Fibroblast of lung (primary cell): ENCODE measurements at regions not wholly inside any gene's neighbourhood (a gene's known extent, or its start where the extent isn't known, plus 50 kb on each side); places are given as distances from the start of the nearest gene placed in this dataset.

Source experiments
- DNase-seq, 2 donors: peaks; one replicate each; pipeline versions ENCODE4 v3.0.0 to v3.0.0-alpha.2; 2010; ENCODE audit warnings: low read depth in 2 of 2
- H2AFZ ChIP-seq: 2 replicates; pipeline ENCODE4 v1.5.1; 2012; ENCODE audit warnings: low read length, control low read depth, inconsistent platforms
- H3K27ac ChIP-seq: 2 replicates; pipeline ENCODE4 v1.5.1; 2011; ENCODE audit warnings: low read length, control low read depth; ENCODE audit not compliant: insufficient read depth
- H3K27me3 ChIP-seq: 2 replicates; pipeline ENCODE4 v1.5.1; 2011; ENCODE audit warnings: mild to moderate bottlenecking, low read length; ENCODE audit not compliant: control insufficient read depth, insufficient read depth
- H3K36me3 ChIP-seq: 2 replicates; pipeline ENCODE4 v1.5.1; 2011; ENCODE audit warnings: low read length; ENCODE audit not compliant: control insufficient read depth, insufficient read depth
- H3K4me1 ChIP-seq: 2 replicates; pipeline ENCODE4 v1.5.1; 2011; ENCODE audit warnings: low read length; ENCODE audit not compliant: control insufficient read depth, insufficient read depth; ENCODE audit errors: extremely low read depth
- H3K4me2 ChIP-seq: 2 replicates; pipeline ENCODE4 v1.5.1; 2011; ENCODE audit warnings: low read length, control low read depth; ENCODE audit not compliant: insufficient read depth; ENCODE audit errors: extremely low read depth
- H3K4me3 ChIP-seq, 4 experiments: fragments of 200-600 bp in 1 of 4; sonication (generic) in 1 of 4; replicated peaks in 1 of 4; 2 replicates each; pipeline ENCODE4 v1.5.1; 2011 to 2016; ENCODE audit warnings: low read length in 4 of 4, low read depth in 3 of 4, mild to moderate bottlenecking in 3 of 4, control low read depth in 2 of 4, inconsistent platforms in 1 of 4, mixed read lengths in 1 of 4; ENCODE audit not compliant: insufficient read depth in 1 of 4; ENCODE audit errors: control extremely low read depth in 1 of 4
- H3K79me2 ChIP-seq: 2 replicates; pipeline ENCODE4 v1.5.1; 2012; ENCODE audit warnings: mild to moderate bottlenecking, low read length, inconsistent platforms; ENCODE audit not compliant: control insufficient read depth, insufficient read depth
- H3K9ac ChIP-seq: 2 replicates; pipeline ENCODE4 v1.5.1; 2011; ENCODE audit warnings: mild to moderate bottlenecking, low read length, control low read depth; ENCODE audit not compliant: insufficient read depth
- H3K9me3 ChIP-seq: 2 replicates; pipeline ENCODE4 v1.5.1; 2012; ENCODE audit warnings: low read depth, low read length; ENCODE audit not compliant: control insufficient read depth, insufficient read depth
- H4K20me1 ChIP-seq: 2 replicates; pipeline ENCODE4 v1.5.1; 2011; ENCODE audit warnings: low read length; ENCODE audit not compliant: control insufficient read depth, insufficient read depth; ENCODE audit errors: extremely low read depth
- EZH2 ChIP-seq: IDR thresholded peaks from 2 replicates; pipeline ENCODE4 v1.5.1; 2012; ENCODE audit warnings: low read length, control low read depth, mild to moderate bottlenecking; ENCODE audit errors: missing control alignments
- TF ChIP-seq, protein P1 (sequence below), 2 donors: IDR thresholded peaks in 1 of 2; conservative IDR thresholded peaks in 1 of 2; 1 replicate in 1 of 2; 2 replicates in 1 of 2; pipeline ENCODE4 v1.5.1; 2011 to 2012; ENCODE audit warnings: low read length in 2 of 2, control low read depth in 1 of 2, inconsistent platforms in 1 of 2, low read depth in 1 of 2, mild to moderate bottlenecking in 1 of 2

DNA sequence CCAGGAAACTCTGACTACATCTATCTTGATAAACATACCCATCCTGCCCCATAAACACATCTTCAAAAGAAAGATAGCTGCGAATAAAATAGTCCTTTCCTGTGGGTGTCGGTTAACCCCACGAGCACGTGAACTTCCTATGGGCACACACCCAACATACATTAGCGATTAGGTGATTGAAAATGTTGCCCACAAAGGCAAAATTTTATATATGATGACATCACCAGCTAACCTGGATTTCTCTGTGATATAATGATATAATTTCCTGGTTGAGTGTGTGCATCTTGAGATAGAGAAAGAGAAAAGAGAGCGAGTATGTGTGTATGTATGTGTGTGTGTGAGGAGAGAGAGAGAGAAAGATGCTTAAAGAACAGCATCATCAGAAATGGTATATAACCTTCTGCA lies 296.1 kb downstream of the PTPRC start:
- Histone ChIP-seq H3K79me2 (peaks cover 67% of the 10 kb centered on the region), H2AFZ (no peak overlapping the region), H3K27me3 (no peaks in the 10 kb centered on the region), H3K9ac (peak overlapping the region; percentile 1), H3K4me2 (peak overlapping the region; percentile 73), H3K4me3 (peak overlapping the region; percentile 51 to 90 (median 78)), H3K36me3 (no peaks in the 10 kb centered on the region), H4K20me1 (no peaks in the 10 kb centered on the region), H3K27ac (peak overlapping the region; percentile 27), H3K4me1 (peaks cover 3% of the 10 kb centered on the region), H3K9me3 (no peaks in the 10 kb centered on the region)
- peak in 1 of 2 donors; percentile 68 for DNase-seq
- TF ChIP-seq EZH2: no peak
- TF ChIP-seq, protein P1, sequence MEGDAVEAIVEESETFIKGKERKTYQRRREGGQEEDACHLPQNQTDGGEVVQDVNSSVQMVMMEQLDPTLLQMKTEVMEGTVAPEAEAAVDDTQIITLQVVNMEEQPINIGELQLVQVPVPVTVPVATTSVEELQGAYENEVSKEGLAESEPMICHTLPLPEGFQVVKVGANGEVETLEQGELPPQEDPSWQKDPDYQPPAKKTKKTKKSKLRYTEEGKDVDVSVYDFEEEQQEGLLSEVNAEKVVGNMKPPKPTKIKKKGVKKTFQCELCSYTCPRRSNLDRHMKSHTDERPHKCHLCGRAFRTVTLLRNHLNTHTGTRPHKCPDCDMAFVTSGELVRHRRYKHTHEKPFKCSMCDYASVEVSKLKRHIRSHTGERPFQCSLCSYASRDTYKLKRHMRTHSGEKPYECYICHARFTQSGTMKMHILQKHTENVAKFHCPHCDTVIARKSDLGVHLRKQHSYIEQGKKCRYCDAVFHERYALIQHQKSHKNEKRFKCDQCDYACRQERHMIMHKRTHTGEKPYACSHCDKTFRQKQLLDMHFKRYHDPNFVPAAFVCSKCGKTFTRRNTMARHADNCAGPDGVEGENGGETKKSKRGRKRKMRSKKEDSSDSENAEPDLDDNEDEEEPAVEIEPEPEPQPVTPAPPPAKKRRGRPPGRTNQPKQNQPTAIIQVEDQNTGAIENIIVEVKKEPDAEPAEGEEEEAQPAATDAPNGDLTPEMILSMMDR (conservative IDR thresholded peaks at IDR 0.05 in 1 of 2, IDR thresholded peaks at IDR 0.05 in 1 of 2; ENCODE audit: low read depth in 1 of 2, low read length in 2 of 2): no peak

DNA sequence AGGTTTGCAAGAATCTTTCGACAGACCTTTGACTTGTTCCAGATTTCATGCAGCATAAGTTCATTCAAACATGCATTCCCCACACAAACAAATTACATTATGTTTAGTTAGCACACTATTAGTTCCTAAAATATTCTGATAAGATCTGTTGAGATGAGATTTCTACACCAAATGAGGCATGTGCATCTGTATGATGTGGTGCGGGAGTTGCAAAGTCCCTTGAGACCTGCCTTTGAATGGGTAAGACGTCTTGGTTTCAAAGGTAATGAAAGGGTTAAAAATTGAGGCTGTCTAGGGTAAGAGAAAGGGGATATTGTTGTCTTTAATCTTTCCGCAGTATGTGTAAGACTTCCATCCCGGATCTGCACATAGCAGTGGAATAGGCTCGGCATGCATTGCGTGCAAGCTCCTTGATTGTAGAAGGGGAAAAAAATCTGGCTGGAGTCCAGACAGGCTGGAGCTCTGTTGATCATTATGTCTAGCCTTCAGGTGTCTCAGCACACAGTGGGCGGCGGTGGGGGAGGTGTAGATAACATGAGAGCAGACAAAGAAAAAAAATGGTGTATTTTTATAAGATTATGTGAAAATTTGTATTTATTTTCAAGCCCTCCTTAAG lies 296.6 kb downstream of the PTPRC start:
- Histone ChIP-seq H3K36me3 (no peaks in the 10 kb centered on the region), H3K27me3 (no peaks in the 10 kb centered on the region), H3K4me2 (peak overlapping the region; percentile 73), H2AFZ (no peak overlapping the region), H3K27ac (peak overlapping the region; percentile 62), H4K20me1 (no peaks in the 10 kb centered on the region), H3K79me2 (peaks cover 62% of the 10 kb centered on the region), H3K9ac (no peak overlapping the region), H3K4me1 (peaks cover 2% of the 10 kb centered on the region), H3K4me3 (peak overlapping the region; percentile 51 to 90 (median 78)), H3K9me3 (no peaks in the 10 kb centered on the region)
- TF ChIP-seq, protein P1 (conservative IDR thresholded peaks at IDR 0.05 in 1 of 2, IDR thresholded peaks at IDR 0.05 in 1 of 2; ENCODE audit: low read depth in 1 of 2, low read length in 2 of 2): no peak
- no peak for TF ChIP-seq EZH2
- DNase-seq: peak; percentile 94 to 99

DNA sequence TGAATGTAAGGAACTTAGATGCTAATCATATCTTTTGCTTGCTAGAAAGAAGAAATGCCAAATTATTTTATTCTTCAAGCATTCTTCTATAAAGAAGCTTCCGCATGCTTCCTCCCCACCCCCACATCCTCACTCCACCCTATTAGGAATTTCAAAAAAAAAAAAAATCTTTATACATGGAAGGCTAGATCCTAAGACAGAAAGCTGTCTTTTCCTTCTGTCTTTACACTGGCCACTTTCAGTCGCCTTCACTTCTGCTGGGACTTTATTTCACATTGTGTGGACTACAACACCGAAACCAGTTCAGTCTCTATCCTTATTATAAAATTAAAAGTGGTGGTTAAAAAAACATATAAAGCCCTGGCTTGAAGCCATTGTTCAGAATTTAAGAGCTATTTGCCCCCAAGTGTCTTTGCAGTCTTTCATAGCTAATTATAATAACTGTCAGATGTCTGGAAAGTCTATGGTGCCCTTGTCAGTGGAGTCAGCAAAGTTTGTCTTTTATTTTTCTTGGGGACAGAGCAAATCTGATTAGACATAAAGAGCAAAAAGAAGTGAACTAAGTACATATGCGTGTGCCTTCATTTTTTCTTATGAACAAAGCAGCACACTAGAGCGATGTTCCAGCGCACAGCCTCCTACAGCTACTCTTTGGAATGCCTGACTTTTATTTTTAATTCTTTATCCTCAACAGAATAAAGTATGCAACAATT lies 297.7 kb downstream of the PTPRC start:
- peak overlapping the region; percentile 73 for H3K4me2 ChIP-seq
- H3K79me2 ChIP-seq: peaks cover 52% of the 10 kb centered on the region
- no peaks in the 10 kb centered on the region for H3K27me3 ChIP-seq
- H3K9me3 ChIP-seq: no peaks in the 10 kb centered on the region
- TF ChIP-seq, protein P1 (conservative IDR thresholded peaks at IDR 0.05 in 1 of 2, IDR thresholded peaks at IDR 0.05 in 1 of 2; ENCODE audit: low read depth in 1 of 2, low read length in 2 of 2): no peak
- TF ChIP-seq EZH2: no peak
- no peak overlapping the region for H2AFZ ChIP-seq
- H3K27ac ChIP-seq: peak overlapping the region; percentile 62
- DNase-seq: peak; percentile 47 to 56
- H3K4me1 ChIP-seq: peaks cover 2% of the 10 kb centered on the region
- no peaks in the 10 kb centered on the region for H3K36me3 ChIP-seq
- peak overlapping the region; percentile 51 to 90 (median 78) for H3K4me3 ChIP-seq
- no peaks in the 10 kb centered on the region for H4K20me1 ChIP-seq
- peak overlapping the region; percentile 41 for H3K9ac ChIP-seq
